D721Med (cell line): ENCODE measurements at regions not wholly inside any gene's neighbourhood (a gene's known extent, or its start where the extent isn't known, plus 50 kb on each side); places are given as distances from the start of the nearest gene placed in this dataset.

Experiments used
- DNase-seq: peaks from one replicate; pipeline ENCODE4 v3.0.0; 2011; ENCODE audit warnings: low spot score; ENCODE audit not compliant: insufficient read length
- FAIRE-seq: peaks from 2 replicates; lab custom pipeline; 2011; peaks lifted over from hg19 to GRCh38; lab: Jason Lieb, UNC
- CTCF ChIP-seq: IDR thresholded peaks from 2 replicates; pipeline ENCODE4 v1.5.1; 2012; ENCODE audit warnings: mild to moderate bottlenecking, control low read depth; ENCODE audit not compliant: insufficient read depth; ENCODE audit errors: missing control alignments

GRCh38 chr1:55412060-55412459 lies 196.9 kb upstream of the USP24 start:
- FAIRE-seq = no peak
- no peak for DNase-seq
- TF ChIP-seq CTCF = no peak

- DNase-seq (no peak), FAIRE-seq (no peak)
- no peak for TF ChIP-seq CTCF
These were observed 187.7 kb upstream of the USP24 start for GRCh38 chr1:55402671-55403464.

- FAIRE-seq (no peak), DNase-seq (no peak)
- no peak for TF ChIP-seq CTCF
These were observed 187.0 kb upstream of the USP24 start for GRCh38 chr1:55402142-55402541.

GRCh38 chr1:55400508-55400907 lies 185.3 kb upstream of the USP24 start:
- TF ChIP-seq CTCF = no peak
- FAIRE-seq (no peak), DNase-seq (no peak)

GRCh38 chr1:55399346-55399745 lies 184.2 kb upstream of the USP24 start:
- FAIRE-seq = no peak
- no peak for DNase-seq
- no peak for TF ChIP-seq CTCF

GRCh38 chr1:55396381-55396891 lies 181.3 kb upstream of the USP24 start:
- FAIRE-seq (no peak), DNase-seq (no peak)
- no peak for TF ChIP-seq CTCF

GRCh38 chr1:55388960-55389359 lies 173.8 kb upstream of the USP24 start:
- DNase-seq (no peak), FAIRE-seq (no peak)
- TF ChIP-seq CTCF = no peak
